ENCODE measurements at regions not wholly inside any gene's neighbourhood (a gene's known extent, or its start where the extent isn't known, plus 50 kb on each side); places are given as distances from the start of the nearest gene placed in this dataset.
"Not testable (repeated sequence)": the region's sequence is repeated elsewhere in the genome, so short reads cannot be mapped to it uniquely, and the experiment has no call there.

DNA sequence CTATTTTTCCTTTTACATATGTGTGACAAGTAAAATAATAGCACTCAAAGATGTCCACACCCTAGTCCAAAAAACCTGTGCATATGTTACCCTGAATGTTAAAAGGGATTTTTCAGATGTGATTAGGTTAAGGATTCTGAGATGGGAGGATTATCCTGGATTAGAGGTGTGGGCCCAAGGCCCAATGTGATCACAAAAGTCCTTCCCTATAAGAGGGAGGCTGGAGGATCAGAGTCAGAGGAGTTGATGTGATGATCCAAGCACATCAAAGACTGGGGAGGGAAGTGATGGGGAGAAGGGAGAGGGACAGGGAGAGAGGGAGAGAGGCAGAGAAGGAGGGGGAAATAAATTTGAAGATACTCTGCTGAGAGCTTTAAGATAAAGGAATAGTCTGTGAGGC is 512.6 kb downstream of the PLOD2 start:
- DNase-seq (ENCODE audit: extremely low read depth, low read depth), result no peak
- TF ChIP-seq CTCF (IDR thresholded peaks at IDR 0.05; ENCODE audit: low read depth, low read length, missing control alignments), result no peak
- H3K4me3 ChIP-seq (replicated peaks; ENCODE audit: low read depth, low read length), result no peak overlapping the region

DNA sequence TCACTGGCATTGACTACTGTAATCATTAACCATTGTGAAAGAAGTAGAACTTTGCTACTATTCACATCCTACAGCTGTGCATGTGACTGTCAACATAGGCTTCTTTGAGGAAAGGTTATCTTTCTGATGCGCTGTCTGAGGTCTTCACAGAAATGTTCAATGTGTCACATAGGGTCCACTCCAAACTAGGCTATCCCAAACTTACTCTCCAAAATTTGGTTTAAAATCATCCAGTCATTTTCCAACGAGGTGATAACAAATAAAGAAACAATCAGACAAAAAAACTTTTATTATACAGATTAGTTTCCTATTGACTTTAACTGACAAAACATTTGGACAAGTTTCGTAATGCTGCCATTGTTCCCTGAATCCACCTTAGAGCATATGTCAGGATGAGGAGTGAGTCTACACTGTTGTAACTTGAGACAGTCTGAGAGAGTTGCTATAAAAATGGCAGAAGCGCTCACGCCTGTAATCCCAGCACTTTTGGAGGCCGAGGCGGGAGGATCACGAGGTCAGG is 511.6 kb downstream of the PLOD2 start:
- TF ChIP-seq CTCF (IDR thresholded peaks at IDR 0.05; ENCODE audit: low read depth, low read length, missing control alignments), result no peak
- DNase-seq (ENCODE audit: extremely low read depth, low read depth), result no peak
- H3K4me3 ChIP-seq (replicated peaks; ENCODE audit: low read depth, low read length), result no peak overlapping the region

- no peak overlapping the region for H3K4me3 ChIP-seq (replicated peaks; ENCODE audit: low read depth, low read length)
- no peak for DNase-seq (ENCODE audit: extremely low read depth, low read depth)
- TF ChIP-seq CTCF (IDR thresholded peaks at IDR 0.05; ENCODE audit: low read depth, low read length, missing control alignments), result no peak
Measured at GRCh38 chr3:145650170-145650569, 510.8 kb downstream of the PLOD2 start.

GRCh38 chr3:145671121-145671520 is 489.9 kb downstream of the PLOD2 start:
- H3K4me3 ChIP-seq (replicated peaks; ENCODE audit: low read depth, low read length), result no peak overlapping the region
- DNase-seq (ENCODE audit: extremely low read depth, low read depth), result no peak
- TF ChIP-seq CTCF (IDR thresholded peaks at IDR 0.05; ENCODE audit: low read depth, low read length, missing control alignments), result no peak

GRCh38 chr3:145673838-145674237 is 487.1 kb downstream of the PLOD2 start:
- TF ChIP-seq CTCF (IDR thresholded peaks at IDR 0.05; ENCODE audit: low read depth, low read length, missing control alignments), result no peak
- no peak overlapping the region for H3K4me3 ChIP-seq (replicated peaks; ENCODE audit: low read depth, low read length)
- no peak for DNase-seq (ENCODE audit: extremely low read depth, low read depth)

GRCh38 chr3:145678401-145678800 is 482.6 kb downstream of the PLOD2 start:
- no peak for DNase-seq (ENCODE audit: extremely low read depth, low read depth)
- H3K4me3 ChIP-seq (replicated peaks; ENCODE audit: low read depth, low read length), result no peak overlapping the region
- no peak for TF ChIP-seq CTCF (IDR thresholded peaks at IDR 0.05; ENCODE audit: low read depth, low read length, missing control alignments)

DNA sequence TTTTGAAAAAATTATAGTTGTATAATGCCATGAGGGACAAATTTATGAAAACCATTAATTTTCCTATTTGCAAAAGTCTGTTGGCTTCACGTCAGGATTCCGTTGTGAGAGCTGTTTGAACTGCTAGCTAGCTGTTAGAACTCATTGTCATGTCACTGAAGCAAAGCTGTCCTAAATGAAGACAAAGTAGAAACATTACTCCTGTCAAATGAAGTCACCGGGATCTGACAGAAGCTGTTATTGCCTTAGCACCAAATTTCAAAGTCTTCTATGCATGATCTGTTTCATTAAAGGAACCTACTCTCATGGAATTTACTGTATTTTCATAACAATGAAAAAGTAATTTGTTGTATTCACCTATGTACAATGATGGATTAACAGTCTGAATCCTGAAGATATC is 479.8 kb downstream of the PLOD2 start:
- TF ChIP-seq CTCF (IDR thresholded peaks at IDR 0.05; ENCODE audit: low read depth, low read length, missing control alignments), result no peak
- DNase-seq (ENCODE audit: extremely low read depth, low read depth), result no peak
- no peak overlapping the region for H3K4me3 ChIP-seq (replicated peaks; ENCODE audit: low read depth, low read length)

DNA sequence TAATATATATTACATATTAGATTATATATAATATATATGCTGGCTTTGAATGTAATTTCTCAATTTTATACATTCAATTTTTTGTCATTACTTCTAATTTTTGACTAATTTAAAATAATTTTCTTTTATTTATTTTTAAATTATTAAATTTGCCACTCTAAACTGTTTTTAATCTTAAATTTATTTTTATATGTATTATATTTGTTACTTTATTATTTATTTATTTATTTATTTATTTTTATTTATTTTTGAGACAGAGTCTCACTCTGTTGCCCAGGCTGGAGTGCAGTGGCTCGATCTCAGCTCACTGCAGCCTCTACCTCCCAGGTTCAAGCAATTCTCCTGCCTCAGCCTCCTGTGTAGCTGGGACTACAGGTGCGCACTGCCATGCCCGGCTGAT is 473.0 kb downstream of the PLOD2 start:
- not testable (repeated sequence) for H3K4me3 ChIP-seq (replicated peaks; ENCODE audit: low read depth, low read length); DNase-seq (ENCODE audit: extremely low read depth, low read depth)
